GM12878 (cell line): ENCODE measurements at regions not wholly inside any gene's neighbourhood (a gene's known extent, or its start where the extent isn't known, plus 50 kb on each side); places are given as distances from the start of the nearest gene placed in this dataset.

ENCODE experiments used
- E2F4 ChIP-seq: IDR thresholded peaks from 2 replicates; pipeline ENCODE4 v1.6.1; 2012; ENCODE audit warnings: low read depth, low read length, improper control_type of control experiment
- FOXK2 ChIP-seq: fragments of 450-650 bp; IDR thresholded peaks from 2 replicates; pipeline ENCODE4 v1.6.1; 2017; ENCODE audit warnings: mild to moderate bottlenecking, moderate library complexity
- IRF3 ChIP-seq: fragments of 450-650 bp; IDR thresholded peaks from 2 replicates; pipeline ENCODE4 v1.6.1; 2014; ENCODE audit warnings: mild to moderate bottlenecking
- MLLT1 ChIP-seq: fragments of 450-650 bp; IDR thresholded peaks from 2 replicates; pipeline ENCODE4 v1.6.1; 2016; ENCODE audit warnings: mild to moderate bottlenecking
- PAX5 ChIP-seq: IDR thresholded peaks from 2 replicates; pipeline ENCODE4 v1.6.1; 2011; ENCODE audit warnings: low read depth, low read length, borderline replicate concordance
- RBBP5 ChIP-seq: fragments of 200-600 bp; sonication (generic); conservative IDR thresholded peaks from 2 replicates; pipeline ENCODE4 v1.6.1; 2016
- RUNX3 ChIP-seq: IDR thresholded peaks from 2 replicates; pipeline ENCODE4 v1.6.1; 2012; ENCODE audit warnings: low read length, inconsistent platforms
- SIN3A ChIP-seq: IDR thresholded peaks from 2 replicates; pipeline ENCODE4 v1.6.1; 2012; ENCODE audit warnings: low read depth, low read length, improper control_type of control experiment
- SMC3 ChIP-seq: IDR thresholded peaks from 2 replicates; pipeline ENCODE4 v1.6.1; 2011; ENCODE audit warnings: low read length, improper control_type of control experiment, borderline replicate concordance
- ZBTB11 ChIP-seq: fragments of 450-650 bp; formaldehyde crosslinking; IDR thresholded peaks from 2 replicates; pipeline ENCODE4 v1.5.0; 2022; ENCODE audit warnings: mild to moderate bottlenecking, missing genetic modification characterization
- ZNF622 ChIP-seq: fragments of 450-650 bp; IDR thresholded peaks from 2 replicates; pipeline ENCODE4 v1.6.1; 2017; ENCODE audit warnings: mild to moderate bottlenecking, inconsistent platforms

GRCh38 chr5:62068554-62068953 lies 237.5 kb upstream of the KIF2A start (continued):
- TF ChIP-seq MLLT1 = no peak
- TF ChIP-seq RUNX3 = no peak
- no peak for TF ChIP-seq FOXK2
- no peak for TF ChIP-seq SIN3A
- no peak for TF ChIP-seq IRF3
- no peak for TF ChIP-seq ZNF622
- no peak for TF ChIP-seq ZBTB11 (CRISPR knock-in tag)
- TF ChIP-seq PAX5 = no peak
- TF ChIP-seq RBBP5 = no peak
- no peak for TF ChIP-seq SMC3
- TF ChIP-seq E2F4 = no peak
- TF ChIP-seq, all 136 proteins: peak for 0
